ENCODE measurements at regions not wholly inside any gene's neighbourhood (a gene's known extent, or its start where the extent isn't known, plus 50 kb on each side); places are given as distances from the start of the nearest gene placed in this dataset.

- Mint-ChIP-seq H3K9me3 (no peaks in the 10 kb centered on the region), H3K27me3 (ENCODE audit: low read depth) (peaks cover 16% of the 10 kb centered on the region), H3K36me3 (ENCODE audit: low read depth) (no peaks in the 10 kb centered on the region), H3K4me3 (no peak overlapping the region), H3K27ac (no peak overlapping the region), H3K4me1 (no peaks in the 10 kb centered on the region)
- TF ChIP-seq CTCF (IDR thresholded peaks at IDR 0.05; ENCODE audit: unreplicated experiment in 3 of 3), result no peak
Measured at GRCh38 chr10:128382225-128382624, 256.0 kb upstream of the MKI67 start.

- Mint-ChIP-seq H3K4me3 (no peak overlapping the region), H3K36me3 (ENCODE audit: low read depth) (no peaks in the 10 kb centered on the region), H3K27me3 (ENCODE audit: low read depth) (peaks cover 7% of the 10 kb centered on the region), H3K4me1 (no peaks in the 10 kb centered on the region), H3K9me3 (no peaks in the 10 kb centered on the region), H3K27ac (no peak overlapping the region)
- TF ChIP-seq CTCF (IDR thresholded peaks at IDR 0.05; ENCODE audit: unreplicated experiment in 3 of 3), result no peak
Measured at GRCh38 chr10:128384831-128385230, 258.6 kb upstream of the MKI67 start.

GRCh38 chr10:128386231-128386630, 260.0 kb upstream of the MKI67 start:
- no peak overlapping the region for H3K4me3 Mint-ChIP-seq
- H3K27me3 Mint-ChIP-seq (ENCODE audit: low read depth), result peaks cover 12% of the 10 kb centered on the region
- no peak for TF ChIP-seq CTCF (IDR thresholded peaks at IDR 0.05; ENCODE audit: unreplicated experiment in 3 of 3)
- no peaks in the 10 kb centered on the region for H3K9me3 Mint-ChIP-seq
- H3K27ac Mint-ChIP-seq, result peak overlapping the region in 1 of 3 experiments; percentile 20
- no peaks in the 10 kb centered on the region for H3K4me1 Mint-ChIP-seq
- H3K36me3 Mint-ChIP-seq (ENCODE audit: low read depth), result no peaks in the 10 kb centered on the region

- no peak overlapping the region for H3K4me3 Mint-ChIP-seq
- no peaks in the 10 kb centered on the region for H3K4me1 Mint-ChIP-seq
- TF ChIP-seq CTCF (IDR thresholded peaks at IDR 0.05; ENCODE audit: unreplicated experiment in 3 of 3), result no peak
- no peak overlapping the region for H3K27ac Mint-ChIP-seq
- peaks cover 12% of the 10 kb centered on the region for H3K27me3 Mint-ChIP-seq (ENCODE audit: low read depth)
- no peaks in the 10 kb centered on the region for H3K36me3 Mint-ChIP-seq (ENCODE audit: low read depth)
- no peaks in the 10 kb centered on the region for H3K9me3 Mint-ChIP-seq
Measured at GRCh38 chr10:128386816-128387604, 260.8 kb upstream of the MKI67 start.

- no peak overlapping the region for H3K4me3 Mint-ChIP-seq
- no peaks in the 10 kb centered on the region for H3K9me3 Mint-ChIP-seq
- TF ChIP-seq CTCF (IDR thresholded peaks at IDR 0.05; ENCODE audit: unreplicated experiment in 3 of 3), result no peak
- H3K36me3 Mint-ChIP-seq (ENCODE audit: low read depth), result no peaks in the 10 kb centered on the region
- peaks cover 5% of the 10 kb centered on the region for H3K27me3 Mint-ChIP-seq (ENCODE audit: low read depth)
- no peak overlapping the region for H3K27ac Mint-ChIP-seq
- no peaks in the 10 kb centered on the region for H3K4me1 Mint-ChIP-seq
Measured at GRCh38 chr10:128390596-128390995, 264.4 kb upstream of the MKI67 start.

- Mint-ChIP-seq H3K27me3 (ENCODE audit: low read depth) (peaks cover 5% of the 10 kb centered on the region), H3K4me3 (no peak overlapping the region), H3K27ac (no peak overlapping the region), H3K4me1 (no peaks in the 10 kb centered on the region), H3K36me3 (ENCODE audit: low read depth) (no peaks in the 10 kb centered on the region), H3K9me3 (no peaks in the 10 kb centered on the region)
- TF ChIP-seq CTCF (IDR thresholded peaks at IDR 0.05; ENCODE audit: unreplicated experiment in 3 of 3), result no peak
Measured at GRCh38 chr10:128393546-128393945, 267.3 kb upstream of the MKI67 start.
